HepG2 (cell line): ENCODE measurements at regions not wholly inside any gene's neighbourhood (a gene's known extent, or its start where the extent isn't known, plus 50 kb on each side); places are given as distances from the start of the nearest gene placed in this dataset.

ENCODE experiments used
- ATAC-seq: fragments of 200-7000 bp; cut with Tn5 transposase; 3 replicates; pipeline ENCODE4 v1.9.1; 2020; ENCODE audit warnings: mild to moderate bottlenecking, moderate library complexity
- BruUV-seq: library from RNA; stranded (reverse); fragments of 400-500 nt; replicated peaks from 2 replicates; lab custom pipeline; 2021; lab: Mats Ljungman, UMichigan
- CTCF ChIA-PET: fragments of 300-600 bp; formaldehyde crosslinking; extraction: SDS; loops from one replicate; lab custom pipeline; 2021; ENCODE audit warnings: low total read pairs, inconsistent platforms, low intra/inter-chr PET ratio; lab: Yijun Ruan, JAX
- POLR2A ChIA-PET: fragments of 350-600 bp; sonication (Branson Sonifier 250); formaldehyde crosslinking; loops from one replicate; lab custom pipeline; 2020; ENCODE audit warnings: antibody characterized with exemption, inconsistent platforms; lab: Yijun Ruan, JAX
- DNase-seq: peaks from one replicate; pipeline ENCODE4 v3.0.0-alpha.2; 2015; ENCODE audit warnings: low spot score
- FAIRE-seq: peaks from 3 replicates; lab custom pipeline; 2011; peaks lifted over from hg19 to GRCh38; lab: Jason Lieb, UNC
- H2AFZ ChIP-seq: one replicate; pipeline ENCODE4 v1.6.1; 2011; ENCODE audit warnings: low read length, inconsistent platforms
- H3K27ac ChIP-seq: fragments of 300-600 bp; 3 replicates; pipeline ENCODE4 v1.8.0; 2011; ENCODE audit warnings: mixed run types, mild to moderate bottlenecking, mixed read lengths, low read length, inconsistent platforms; ENCODE audit not compliant: insufficient read depth; ENCODE audit errors: extremely low read length
- H3K27me3 ChIP-seq, 2 experiments: fragments of 200-600 bp in 1 of 2; 2 replicates in 1 of 2; 3 replicates in 1 of 2; pipeline versions ENCODE4 v1.6.0 to v1.8.0; 2011; ENCODE audit warnings: low read length in 2 of 2, mild to moderate bottlenecking in 2 of 2, moderate library complexity in 2 of 2, inconsistent platforms in 1 of 2; ENCODE audit not compliant: insufficient read depth in 2 of 2, control insufficient read depth in 1 of 2
- H3K36me3 ChIP-seq, 2 experiments: fragments of 200-600 bp in 1 of 2; replicated peaks in 1 of 2; 2 replicates in 1 of 2; 3 replicates in 1 of 2; pipeline versions ENCODE4 v1.5.1 to v1.8.0; 2011; ENCODE audit warnings: low read length in 2 of 2, inconsistent platforms in 1 of 2; ENCODE audit not compliant: insufficient read depth in 2 of 2, control insufficient read depth in 1 of 2
- H3K4me1 ChIP-seq: 2 replicates; pipeline ENCODE4 v1.5.1; 2012; ENCODE audit warnings: low read length, inconsistent platforms; ENCODE audit not compliant: insufficient read depth
- H3K4me2 ChIP-seq: 2 replicates; pipeline ENCODE4 v1.6.0; 2011; ENCODE audit warnings: low read depth, low read length, inconsistent platforms
- H3K4me3 ChIP-seq, 3 experiments: fragments of 200-600 bp in 1 of 3; sonication (generic), shearing (Covaris generic) in 1 of 3; replicated peaks in 1 of 3; 2 replicates each; pipeline ENCODE4 v1.5.1; 2011 to 2016; ENCODE audit warnings: low read length in 3 of 3, inconsistent platforms in 2 of 3, low read depth in 2 of 3, mild to moderate bottlenecking in 2 of 3, control low read depth in 1 of 3, mixed read lengths in 1 of 3; ENCODE audit not compliant: insufficient read depth in 1 of 3
- H3K79me2 ChIP-seq: one replicate; pipeline ENCODE4 v1.6.1; 2011; ENCODE audit warnings: low read length, inconsistent platforms; ENCODE audit not compliant: insufficient read depth
- H3K9ac ChIP-seq: 2 replicates; pipeline ENCODE4 v1.6.0; 2011; ENCODE audit warnings: mild to moderate bottlenecking, low read depth, low read length, inconsistent platforms; ENCODE audit not compliant: insufficient read depth
- H3K9me3 ChIP-seq: 2 replicates; pipeline ENCODE4 v1.5.1; 2012; ENCODE audit warnings: mild to moderate bottlenecking, low read length
- H4K20me1 ChIP-seq: 2 replicates; pipeline ENCODE4 v1.6.0; 2011; ENCODE audit warnings: inconsistent platforms, mild to moderate bottlenecking, low read length, moderate library complexity; ENCODE audit not compliant: insufficient read depth
- ATF4 ChIP-seq, 2 experiments: fragments of 450-650 bp in 1 of 2; sonication (generic) in 1 of 2; formaldehyde crosslinking; IDR thresholded peaks; 2 replicates each; pipeline versions ENCODE4 v1.5.0 to v1.8.0; 2020 to 2022; ENCODE audit warnings: mild to moderate bottlenecking in 1 of 2, missing genetic modification reagents in 1 of 2
- CAMTA2 ChIP-seq: sonication (generic); formaldehyde crosslinking; IDR thresholded peaks from 2 replicates; pipeline ENCODE4 v1.4.0; 2020; ENCODE audit warnings: mild to moderate bottlenecking, missing genetic modification reagents, borderline replicate concordance
- FOXO4 ChIP-seq: sonication (generic); formaldehyde crosslinking; conservative IDR thresholded peaks from 2 replicates; pipeline ENCODE4 v1.8.1; 2023; ENCODE audit warnings: missing genetic modification reagents
- HDAC2 ChIP-seq: sonication (generic); formaldehyde crosslinking; IDR thresholded peaks from 2 replicates; pipeline ENCODE4 v1.4.0; 2020; ENCODE audit warnings: missing genetic modification reagents
- HIVEP1 ChIP-seq: sonication (generic); formaldehyde crosslinking; IDR thresholded peaks from 2 replicates; pipeline ENCODE4 v1.4.0; 2020; ENCODE audit warnings: mild to moderate bottlenecking, missing genetic modification reagents
- HOXA5 ChIP-seq: sonication (generic); formaldehyde crosslinking; IDR thresholded peaks from 2 replicates; pipeline ENCODE4 v1.4.0; 2020; ENCODE audit warnings: missing genetic modification reagents
- KDM2A ChIP-seq: sonication (generic); formaldehyde crosslinking; IDR thresholded peaks from 2 replicates; pipeline ENCODE4 v1.4.0; 2020; ENCODE audit warnings: low read depth, missing genetic modification reagents, borderline replicate concordance
- NFKB2 ChIP-seq: sonication (generic); formaldehyde crosslinking; IDR thresholded peaks from 2 replicates; pipeline ENCODE4 v1.4.0; 2020; ENCODE audit warnings: missing genetic modification reagents, borderline replicate concordance
- NONO ChIP-seq, 2 experiments: fragments of 450-650 bp in 1 of 2; sonication (generic) in 1 of 2; formaldehyde crosslinking in 1 of 2; IDR thresholded peaks in 1 of 2; conservative IDR thresholded peaks in 1 of 2; 2 replicates each; pipeline versions ENCODE4 v1.6.1 to v1.8.0; 2017 to 2022; ENCODE audit warnings: mild to moderate bottlenecking in 1 of 2, missing genetic modification reagents in 1 of 2, moderate library complexity in 1 of 2
- PAXIP1 ChIP-seq: sonication (generic); formaldehyde crosslinking; conservative IDR thresholded peaks from 2 replicates; pipeline ENCODE4 v1.4.0; 2020; ENCODE audit warnings: mild to moderate bottlenecking, missing genetic modification reagents, moderate library complexity
- PRMT3 ChIP-seq: sonication (generic); formaldehyde crosslinking; IDR thresholded peaks from 2 replicates; pipeline ENCODE4 v1.8.1; 2022; ENCODE audit warnings: low read depth, mild to moderate bottlenecking, moderate library complexity, missing genetic modification reagents, borderline replicate concordance
- SMC3 ChIP-seq: IDR thresholded peaks from 2 replicates; pipeline ENCODE4 v1.6.1; 2011; ENCODE audit warnings: low read length, improper control_type of control experiment
- ZBTB33 ChIP-seq: sonication (generic); formaldehyde crosslinking; IDR thresholded peaks from 2 replicates; pipeline ENCODE4 v1.4.0; 2020; ENCODE audit warnings: missing genetic modification reagents
- ZNF180 ChIP-seq: sonication (generic); formaldehyde crosslinking; IDR thresholded peaks from 2 replicates; pipeline ENCODE4 v1.4.0; 2020; ENCODE audit warnings: low read depth, missing genetic modification reagents, borderline replicate concordance
- WGBS: methylation state at CpG from one replicate; pipeline ENCODE4 v1.1.6; 2017; ENCODE audit warnings: low lambda C conversion rate; 5-methylcytosine and 5-hydroxymethylcytosine counted together
- in situ Hi-C: cut with HindIII; loops from 2 replicates; pipeline ENCODE4 v1.10.0; 2017; ENCODE audit warnings: low pct_unique_long_range_greater_than_20kb; ENCODE audit not compliant: extremely low pct_ligation_motif_present
- intact Hi-C: fragments of 100-400 bp; cut with micrococcal nuclease; formaldehyde crosslinking; loops from one replicate; pipeline ENCODE4 v1.10.0; 2022; ENCODE audit not compliant: unreplicated experiment

DNA sequence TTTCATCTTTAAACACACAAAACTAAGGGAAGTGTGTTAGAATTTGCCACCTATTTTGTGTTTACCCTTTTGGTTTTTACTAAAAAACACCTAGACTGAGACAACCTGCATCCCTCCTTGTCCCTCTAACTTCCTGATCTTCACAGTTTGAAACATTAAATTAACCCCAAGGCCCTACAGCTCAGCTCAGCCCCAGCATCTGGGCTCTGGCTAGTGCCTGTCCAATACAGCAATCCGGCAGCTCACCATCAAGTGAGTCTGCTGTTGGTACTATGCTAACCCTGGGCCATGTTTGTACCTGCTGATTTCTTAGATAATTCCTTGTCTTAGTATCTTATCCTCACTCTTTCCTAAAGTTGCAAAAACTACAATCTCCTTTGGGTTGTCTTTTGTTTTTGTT lies 162.4 kb downstream of the DSEL start (continued):
- TF ChIP-seq PAXIP1 (CRISPR knock-in tag) (no peak), ZBTB33 (CRISPR knock-in tag) (no peak), KDM2A (CRISPR knock-in tag) (no peak), HIVEP1 (CRISPR knock-in tag) (no peak), SMC3 (no peak), HOXA5 (CRISPR knock-in tag) (no peak), NFKB2 (CRISPR knock-in tag) (no peak), HDAC2 (no peak), ZNF180 (CRISPR knock-in tag) (no peak)

DNA sequence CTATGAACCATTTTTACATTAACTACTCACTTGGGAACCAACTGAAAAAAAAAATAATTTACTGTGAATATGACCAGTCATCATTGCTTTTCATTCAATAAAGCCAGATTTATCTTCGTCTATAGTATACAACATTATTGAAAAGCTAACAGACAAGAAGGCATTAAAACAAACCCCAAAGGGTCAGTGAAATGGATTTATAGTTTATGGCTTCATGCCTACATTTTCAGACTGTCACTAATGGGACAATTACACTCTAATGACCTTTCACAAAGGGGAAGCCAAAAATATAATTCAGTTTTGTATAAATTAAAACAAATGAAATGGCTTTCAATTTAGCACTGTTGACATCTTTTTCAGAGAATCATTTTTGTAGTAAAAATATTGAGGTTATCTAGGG lies 169.1 kb downstream of the DSEL start:
- H3K79me2 ChIP-seq = no peaks in the 10 kb centered on the region
- H2AFZ ChIP-seq = no peak overlapping the region
- H3K36me3 ChIP-seq = no peaks in the 10 kb centered on the region
- POLR2A ChIA-PET = no interaction called here
- CTCF ChIA-PET = no interaction called here
- ATAC-seq = no peak
- no peak overlapping the region for H3K9ac ChIP-seq
- intact Hi-C loops (no loop called here), in situ Hi-C loops (no loop called here)
- BruUV-seq = no TSS peak
- H3K9me3 ChIP-seq = no peaks in the 10 kb centered on the region
- no peak for DNase-seq
- no peak for FAIRE-seq
- no peaks in the 10 kb centered on the region for H3K27me3 ChIP-seq
- 4% methylated on average over 1 of the region's 1 CpG for WGBS
- H3K4me3 ChIP-seq = no peak overlapping the region
- no peaks in the 10 kb centered on the region for H3K4me1 ChIP-seq
- H3K27ac ChIP-seq = no peak overlapping the region
- H3K4me2 ChIP-seq = no peak overlapping the region
- no peaks in the 10 kb centered on the region for H4K20me1 ChIP-seq
- TF ChIP-seq PRMT3 (CRISPR knock-in tag) (no peak), ATF4 (CRISPR knock-in tag; IDR thresholded peaks at IDR 0.05) (no peak), CAMTA2 (CRISPR knock-in tag) (no peak), NONO (IDR thresholded peaks at IDR 0.05) (no peak), NONO (CRISPR knock-in tag; conservative IDR thresholded peaks at IDR 0.05) (no peak), FOXO4 (CRISPR knock-in tag) (no peak)
